ENCODE measurements at regions not wholly inside any gene's neighbourhood (a gene's known extent, or its start where the extent isn't known, plus 50 kb on each side); places are given as distances from the start of the nearest gene placed in this dataset.

DNA sequence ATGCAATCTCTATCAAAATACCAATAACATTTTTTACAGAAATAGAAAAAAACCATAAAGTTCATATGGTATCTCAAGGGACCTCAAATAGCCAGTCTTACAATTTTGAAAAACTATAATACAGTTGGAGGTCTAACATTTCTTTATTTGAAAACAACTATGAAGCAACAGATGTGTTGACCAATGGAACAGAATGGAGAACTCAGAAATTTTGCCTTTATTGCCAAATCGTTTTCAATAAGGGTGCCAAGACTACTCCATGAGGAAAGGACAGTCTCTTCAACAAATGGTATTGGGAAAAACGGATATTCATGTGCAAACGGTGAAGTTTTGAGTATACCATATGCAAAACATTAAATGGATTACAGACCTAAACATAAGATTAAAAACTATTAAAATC, 470.8 kb upstream of the DPP6 start:
- no peak for DNase-seq (ENCODE audit: unreplicated experiment)
- no TSS peak for BruUV-seq (replicated peaks)
- TF ChIP-seq, protein P1, sequence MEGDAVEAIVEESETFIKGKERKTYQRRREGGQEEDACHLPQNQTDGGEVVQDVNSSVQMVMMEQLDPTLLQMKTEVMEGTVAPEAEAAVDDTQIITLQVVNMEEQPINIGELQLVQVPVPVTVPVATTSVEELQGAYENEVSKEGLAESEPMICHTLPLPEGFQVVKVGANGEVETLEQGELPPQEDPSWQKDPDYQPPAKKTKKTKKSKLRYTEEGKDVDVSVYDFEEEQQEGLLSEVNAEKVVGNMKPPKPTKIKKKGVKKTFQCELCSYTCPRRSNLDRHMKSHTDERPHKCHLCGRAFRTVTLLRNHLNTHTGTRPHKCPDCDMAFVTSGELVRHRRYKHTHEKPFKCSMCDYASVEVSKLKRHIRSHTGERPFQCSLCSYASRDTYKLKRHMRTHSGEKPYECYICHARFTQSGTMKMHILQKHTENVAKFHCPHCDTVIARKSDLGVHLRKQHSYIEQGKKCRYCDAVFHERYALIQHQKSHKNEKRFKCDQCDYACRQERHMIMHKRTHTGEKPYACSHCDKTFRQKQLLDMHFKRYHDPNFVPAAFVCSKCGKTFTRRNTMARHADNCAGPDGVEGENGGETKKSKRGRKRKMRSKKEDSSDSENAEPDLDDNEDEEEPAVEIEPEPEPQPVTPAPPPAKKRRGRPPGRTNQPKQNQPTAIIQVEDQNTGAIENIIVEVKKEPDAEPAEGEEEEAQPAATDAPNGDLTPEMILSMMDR (IDR thresholded peaks at IDR 0.05; ENCODE audit: unreplicated experiment): no peak
- Mint-ChIP-seq H3K4me3 (ENCODE audit: unreplicated experiment) (no peak overlapping the region), H3K27me3 (ENCODE audit: insufficient read depth, unreplicated experiment) (no peaks in the 10 kb centered on the region), H3K36me3 (ENCODE audit: insufficient read depth, unreplicated experiment) (no peaks in the 10 kb centered on the region), H3K4me1 (ENCODE audit: insufficient read depth, unreplicated experiment) (peaks cover 8% of the 10 kb centered on the region), H3K9me3 (ENCODE audit: unreplicated experiment) (peaks cover 35% of the 10 kb centered on the region), H3K27ac (ENCODE audit: low read depth, unreplicated experiment) (no peak overlapping the region)
- ChIA-PET POLR2A (no interaction called here), CTCF (no interaction called here)
- intact Hi-C loops (cut with micrococcal nuclease): no loop called here

DNA sequence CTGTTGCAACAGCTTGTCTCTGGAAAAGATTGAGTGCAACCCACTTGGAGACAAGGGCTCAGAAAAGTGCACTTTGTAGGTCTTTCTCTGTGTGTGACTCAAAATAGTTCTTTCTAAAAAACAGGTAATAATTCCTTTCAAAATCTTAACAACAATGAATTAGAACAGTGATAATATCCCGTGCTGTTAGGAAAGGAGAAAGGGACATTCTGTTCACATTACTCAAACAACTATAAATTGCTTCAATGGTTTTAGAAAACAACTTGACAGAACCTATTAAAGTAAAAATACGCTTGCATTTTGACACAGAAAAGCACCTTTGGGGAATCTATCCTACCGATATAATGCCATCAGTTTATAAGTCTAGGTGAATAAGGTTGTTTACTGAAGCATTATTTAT, 468.1 kb upstream of the DPP6 start:
- DNase-seq (ENCODE audit: unreplicated experiment): no peak
- Mint-ChIP-seq H3K4me3 (ENCODE audit: unreplicated experiment) (no peak overlapping the region), H3K36me3 (ENCODE audit: insufficient read depth, unreplicated experiment) (no peaks in the 10 kb centered on the region), H3K4me1 (ENCODE audit: insufficient read depth, unreplicated experiment) (peaks cover 8% of the 10 kb centered on the region), H3K27ac (ENCODE audit: low read depth, unreplicated experiment) (peak overlapping the region; percentile 8), H3K27me3 (ENCODE audit: insufficient read depth, unreplicated experiment) (no peaks in the 10 kb centered on the region), H3K9me3 (ENCODE audit: unreplicated experiment) (peaks cover 13% of the 10 kb centered on the region)
- CTCF ChIA-PET: interaction anchor here (0.6 kb wide), 1 partner anchor 14 kb away, joined by 3 read pairs; no protein-coding TSS in a partner anchor
- POLR2A ChIA-PET: no interaction called here
- no TSS peak for BruUV-seq (replicated peaks)
- intact Hi-C loops (cut with micrococcal nuclease): no loop called here
- TF ChIP-seq, protein P1 (IDR thresholded peaks at IDR 0.05; ENCODE audit: unreplicated experiment): no peak

DNA sequence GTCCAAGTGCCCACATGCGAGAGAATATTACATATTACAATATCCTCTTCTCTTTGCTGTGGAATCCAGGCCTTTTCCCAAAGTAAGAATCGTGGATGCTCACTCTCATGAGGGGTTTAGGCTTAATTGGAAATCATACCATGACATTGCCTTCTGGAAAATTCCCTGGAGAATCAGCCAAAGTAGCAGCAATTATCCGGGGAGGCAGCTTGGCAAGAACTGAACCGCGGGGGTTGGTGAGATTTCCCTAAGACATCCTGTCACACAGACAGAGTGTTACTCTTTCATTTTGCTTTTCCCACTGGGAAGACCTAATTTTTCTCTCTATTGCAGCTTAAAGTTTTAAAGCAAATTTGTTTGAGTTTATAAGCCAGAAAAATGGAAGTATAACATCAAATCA, 463.6 kb upstream of the DPP6 start:
- DNase-seq (ENCODE audit: unreplicated experiment): no peak
- POLR2A ChIA-PET: interaction anchor here (0.5 to 0.6 kb wide), 2 partner anchors 47 to 1104 kb away, joined by 3 read pairs; no protein-coding TSS in a partner anchor
- no peak overlapping the region for H3K4me3 Mint-ChIP-seq (ENCODE audit: unreplicated experiment)
- H3K36me3 Mint-ChIP-seq (ENCODE audit: insufficient read depth, unreplicated experiment): no peaks in the 10 kb centered on the region
- BruUV-seq (replicated peaks): no TSS peak
- intact Hi-C loops (cut with micrococcal nuclease): no loop called here
- no peak overlapping the region for H3K27ac Mint-ChIP-seq (ENCODE audit: low read depth, unreplicated experiment)
- TF ChIP-seq, protein P1 (IDR thresholded peaks at IDR 0.05; ENCODE audit: unreplicated experiment): no peak
- H3K27me3 Mint-ChIP-seq (ENCODE audit: insufficient read depth, unreplicated experiment): no peaks in the 10 kb centered on the region
- CTCF ChIA-PET: no interaction called here
- peaks cover 8% of the 10 kb centered on the region for H3K4me1 Mint-ChIP-seq (ENCODE audit: insufficient read depth, unreplicated experiment)
- peaks cover 19% of the 10 kb centered on the region for H3K9me3 Mint-ChIP-seq (ENCODE audit: unreplicated experiment)

DNA sequence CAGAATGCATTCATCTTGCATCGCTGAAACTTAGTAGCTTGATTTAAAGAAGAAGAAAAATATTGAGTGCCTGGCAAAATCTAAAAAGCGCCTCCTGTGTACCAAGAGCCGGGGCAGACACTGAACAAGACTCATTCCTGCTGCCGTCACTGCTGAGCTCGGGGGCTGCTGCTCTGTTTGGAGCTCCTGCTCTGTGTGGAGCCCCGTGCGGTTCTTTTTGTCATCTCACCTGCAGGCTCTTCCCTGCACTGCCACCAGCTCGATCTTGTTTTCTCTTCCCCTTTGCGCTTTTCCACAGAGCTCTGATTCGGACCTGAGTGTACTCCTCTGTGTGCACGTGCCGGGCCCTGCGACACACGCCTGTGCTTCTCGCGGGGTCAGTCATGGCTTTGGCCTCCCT, 462.1 kb upstream of the DPP6 start:
- Mint-ChIP-seq H3K4me3 (ENCODE audit: unreplicated experiment) (no peak overlapping the region), H3K4me1 (ENCODE audit: insufficient read depth, unreplicated experiment) (no peaks in the 10 kb centered on the region), H3K9me3 (ENCODE audit: unreplicated experiment) (peaks cover 12% of the 10 kb centered on the region), H3K27ac (ENCODE audit: low read depth, unreplicated experiment) (no peak overlapping the region), H3K36me3 (ENCODE audit: insufficient read depth, unreplicated experiment) (no peaks in the 10 kb centered on the region), H3K27me3 (ENCODE audit: insufficient read depth, unreplicated experiment) (no peaks in the 10 kb centered on the region)
- DNase-seq (ENCODE audit: unreplicated experiment): no peak
- intact Hi-C loops (cut with micrococcal nuclease): no loop called here
- POLR2A ChIA-PET: no interaction called here
- CTCF ChIA-PET: no interaction called here
- TF ChIP-seq, protein P1 (IDR thresholded peaks at IDR 0.05; ENCODE audit: unreplicated experiment): no peak
- BruUV-seq (replicated peaks): no TSS peak
